ENCODE measurements at regions not wholly inside any gene's neighbourhood (a gene's known extent, or its start where the extent isn't known, plus 50 kb on each side); places are given as distances from the start of the nearest gene placed in this dataset.

DNA sequence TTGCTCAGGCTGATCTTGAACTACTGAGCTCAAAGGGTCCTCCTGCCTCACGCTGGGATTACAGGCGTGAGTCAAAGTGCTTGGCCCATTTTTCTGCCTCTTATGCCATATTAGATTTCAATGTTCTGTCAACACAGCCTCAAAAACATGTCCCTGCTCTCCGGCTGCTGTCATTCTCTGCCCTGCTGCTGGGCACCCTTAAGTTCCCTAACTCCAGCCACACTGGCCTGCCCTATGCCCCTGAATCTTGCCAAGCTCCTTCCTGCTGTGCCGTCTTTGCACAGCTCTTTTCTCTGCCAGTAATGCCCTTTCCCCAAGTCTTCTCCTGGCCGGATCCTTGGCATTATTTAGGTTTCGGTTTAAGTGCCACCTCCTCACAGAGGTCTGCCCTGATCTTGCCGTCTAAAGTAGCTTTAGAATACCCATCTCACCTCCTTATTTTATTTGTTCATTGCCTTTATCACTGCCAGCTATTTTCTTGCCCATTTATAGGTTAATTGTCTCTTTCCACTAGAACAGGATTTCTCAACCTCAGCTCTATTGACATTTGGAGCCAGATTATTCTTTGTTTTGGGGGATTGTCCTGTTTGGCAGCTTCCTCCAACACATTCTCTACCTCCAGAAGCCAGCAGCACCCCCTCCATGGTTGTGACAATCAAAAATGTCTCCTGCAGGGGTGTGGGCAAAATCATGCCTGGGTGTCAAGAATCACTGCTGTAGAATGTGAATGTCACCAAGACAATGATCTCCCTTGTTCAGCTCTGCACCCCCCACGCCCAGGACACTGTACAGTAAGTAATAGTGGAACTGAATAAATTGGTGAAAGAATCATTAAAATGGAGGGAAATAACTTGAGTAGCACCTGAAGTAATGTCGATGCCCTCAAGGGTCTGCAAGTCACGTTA, 168.2 kb downstream of the CYLD start:
- intact Hi-C loops (cut with DNase I; ENCODE audit: low total_unique reads) (no loop called here), in situ Hi-C loops (cut with MboI; ENCODE audit: low pct_ligation_motif_present in 1 of 4, low pct_unique_long_range_greater_than_20kb in 1 of 4, low sequenced_read_pairs in 3 of 4) (no loop called here)
- H3K27ac ChIP-seq, result no peak overlapping the region
- no peaks in the 10 kb centered on the region for H3K9me3 ChIP-seq
- H3K27me3 ChIP-seq, result no peaks in the 10 kb centered on the region
- H3K36me3 ChIP-seq, result no peaks in the 10 kb centered on the region
- WGBS, 2 donors (ENCODE audit: low coverage in 1 of 2), result 54 to 77% methylated on average over 5 to 10 of the region's 10 CpGs
- no peaks in the 10 kb centered on the region for H3K4me1 ChIP-seq
- TF ChIP-seq EP300 (IDR thresholded peaks at IDR 0.05; ENCODE audit: low read depth), result no peak
- TF ChIP-seq POLR2AphosphoS5 (IDR thresholded peaks at IDR 0.05), result no peak
- TF ChIP-seq POLR2A (IDR thresholded peaks at IDR 0.05), result no peak
- no peak for TF ChIP-seq CTCF (IDR thresholded peaks at IDR 0.05)
- DNase-seq, result no peak
- H3K4me3 ChIP-seq, result no peak overlapping the region

DNA sequence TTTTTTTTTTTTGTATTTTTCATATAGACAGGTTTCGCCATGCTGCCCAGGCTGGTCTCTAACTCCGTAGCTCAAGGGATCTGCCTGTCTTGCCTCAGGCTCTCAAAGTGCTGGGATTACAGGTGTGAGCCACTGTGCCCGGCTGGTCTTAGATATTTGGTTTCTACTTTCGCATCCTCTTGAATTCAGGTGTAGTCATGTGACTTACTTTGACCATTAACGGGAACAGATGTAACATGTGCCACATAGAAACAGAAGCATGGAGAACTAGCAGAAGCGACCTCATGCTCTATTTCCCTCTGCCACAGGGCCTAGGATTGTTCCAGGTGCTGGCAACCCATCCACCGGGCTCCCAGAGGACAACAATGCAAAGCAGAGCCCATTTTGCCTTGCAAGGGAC, 166.6 kb downstream of the CYLD start:
- H3K36me3 ChIP-seq, result no peaks in the 10 kb centered on the region
- intact Hi-C loops (cut with DNase I; ENCODE audit: low total_unique reads), result no loop called here
- in situ Hi-C loops (cut with MboI; ENCODE audit: low pct_ligation_motif_present in 1 of 4, low pct_unique_long_range_greater_than_20kb in 1 of 4, low sequenced_read_pairs in 3 of 4), result no loop called here

GRCh38 chr16:50906454-50906853, 164.6 kb downstream of the CYLD start:
- in situ Hi-C loops (cut with MboI; ENCODE audit: low pct_ligation_motif_present in 1 of 4, low pct_unique_long_range_greater_than_20kb in 1 of 4, low sequenced_read_pairs in 3 of 4), result no loop called here
- intact Hi-C loops (cut with DNase I; ENCODE audit: low total_unique reads), result no loop called here
- Histone ChIP-seq H3K27ac (no peak overlapping the region), H3K4me1 (no peaks in the 10 kb centered on the region), H3K36me3 (no peaks in the 10 kb centered on the region), H3K4me3 (no peak overlapping the region), H3K27me3 (no peaks in the 10 kb centered on the region), H3K9me3 (no peaks in the 10 kb centered on the region)
- DNase-seq, result no peak
- TF ChIP-seq CTCF (IDR thresholded peaks at IDR 0.05), result no peak
- no peak for TF ChIP-seq POLR2A (IDR thresholded peaks at IDR 0.05)
- TF ChIP-seq POLR2AphosphoS5 (IDR thresholded peaks at IDR 0.05), result no peak
- no peak for TF ChIP-seq EP300 (IDR thresholded peaks at IDR 0.05; ENCODE audit: low read depth)
- 0 to 64% methylated on average over 1 to 10 of the region's 10 CpGs for WGBS, 2 donors (ENCODE audit: low coverage in 1 of 2)

More for the DNA sequence above, 166.6 kb downstream of the CYLD start:
- no peaks in the 10 kb centered on the region for H3K9me3 ChIP-seq
- no peaks in the 10 kb centered on the region for H3K27me3 ChIP-seq
- no peak overlapping the region for H3K4me3 ChIP-seq
- H3K4me1 ChIP-seq, result no peaks in the 10 kb centered on the region
- no peak for DNase-seq
- TF ChIP-seq EP300 (IDR thresholded peaks at IDR 0.05; ENCODE audit: low read depth), result no peak
- no peak for TF ChIP-seq CTCF (IDR thresholded peaks at IDR 0.05)
- TF ChIP-seq POLR2A (IDR thresholded peaks at IDR 0.05), result no peak
- TF ChIP-seq POLR2AphosphoS5 (IDR thresholded peaks at IDR 0.05), result no peak
- H3K27ac ChIP-seq, result no peak overlapping the region
- whole genome bisulfite sequencing, 2 donors (ENCODE audit: low coverage in 1 of 2), result 60 to 74% methylated on average over 2 to 7 of the region's 7 CpGs

GRCh38 chr16:50902457-50902856, 160.6 kb downstream of the CYLD start:
- no peak overlapping the region for H3K27ac ChIP-seq
- no peaks in the 10 kb centered on the region for H3K27me3 ChIP-seq
- 43% methylated on average over 1 of the region's 1 CpG; no CpG with 5 or more reads in 1 of the 2 donors for WGBS, 2 donors (ENCODE audit: low coverage in 1 of 2)
- no peaks in the 10 kb centered on the region for H3K4me1 ChIP-seq
- H3K36me3 ChIP-seq, result no peaks in the 10 kb centered on the region
- in situ Hi-C loops (cut with MboI; ENCODE audit: low pct_ligation_motif_present in 1 of 4, low pct_unique_long_range_greater_than_20kb in 1 of 4, low sequenced_read_pairs in 3 of 4), result no loop called here
- intact Hi-C loops (cut with DNase I; ENCODE audit: low total_unique reads), result no loop called here
- DNase-seq, result no peak
- H3K9me3 ChIP-seq, result no peaks in the 10 kb centered on the region
- H3K4me3 ChIP-seq, result no peak overlapping the region
- TF ChIP-seq POLR2AphosphoS5 (IDR thresholded peaks at IDR 0.05), result no peak
- TF ChIP-seq POLR2A (IDR thresholded peaks at IDR 0.05), result no peak
- TF ChIP-seq EP300 (IDR thresholded peaks at IDR 0.05; ENCODE audit: low read depth), result no peak
- no peak for TF ChIP-seq CTCF (IDR thresholded peaks at IDR 0.05)
